Hepatic stellate cell (primary cell): ENCODE measurements at regions not wholly inside any gene's neighbourhood (a gene's known extent, or its start where the extent isn't known, plus 50 kb on each side); places are given as distances from the start of the nearest gene placed in this dataset.
"Not testable (repeated sequence)": the region's sequence is repeated elsewhere in the genome, so short reads cannot be mapped to it uniquely, and the experiment has no call there.

Experiments used
- DNase-seq: peaks from one replicate; pipeline ENCODE4 v3.0.0; 2011; ENCODE audit warnings: low spot score

- no peak for DNase-seq
Observed at GRCh38 chr10:123318516-123318915, 164.3 kb downstream of the BUB3 start.

GRCh38 chr10:123320091-123320490, 165.9 kb downstream of the BUB3 start:
- DNase-seq: no peak

- DNase-seq: no peak
Observed at GRCh38 chr10:123323884-123324283, 169.7 kb downstream of the BUB3 start.

- no peak for DNase-seq
Observed at GRCh38 chr10:123325663-123326190, 171.5 kb downstream of the BUB3 start.

- no peak for DNase-seq
Observed at GRCh38 chr10:123326674-123327073, 172.5 kb downstream of the BUB3 start.

- DNase-seq: no peak
Observed at GRCh38 chr10:123327450-123327849, 173.2 kb downstream of the BUB3 start.

- no peak for DNase-seq
Observed at GRCh38 chr10:123327896-123328295, 173.7 kb downstream of the BUB3 start.

- DNase-seq: no peak
Observed at GRCh38 chr10:123331438-123331837, 177.2 kb downstream of the BUB3 start.

- DNase-seq: no peak
Observed at GRCh38 chr10:123346581-123346980, 192.4 kb downstream of the BUB3 start.

- no peak for DNase-seq
Observed at GRCh38 chr10:123348691-123349572, 194.7 kb downstream of the BUB3 start.

- DNase-seq: no peak
Observed at GRCh38 chr10:123351715-123352114, 197.5 kb downstream of the BUB3 start.

GRCh38 chr10:123354521-123354920, 200.3 kb downstream of the BUB3 start:
- DNase-seq: no peak

- DNase-seq: no peak
Observed at GRCh38 chr10:123355748-123356481, 201.7 kb downstream of the BUB3 start.

- DNase-seq: no peak
Observed at GRCh38 chr10:123356799-123357198, 202.6 kb downstream of the BUB3 start.

- no peak for DNase-seq
Observed at GRCh38 chr10:123357421-123357930, 203.3 kb downstream of the BUB3 start.

GRCh38 chr10:123359539-123359938, 205.3 kb downstream of the BUB3 start:
- DNase-seq: no peak

- no peak for DNase-seq
Observed at GRCh38 chr10:123361832-123362231, 207.6 kb downstream of the BUB3 start.

GRCh38 chr10:123367195-123367594, 213.0 kb downstream of the BUB3 start:
- DNase-seq: no peak

GRCh38 chr10:123371626-123372025, 217.4 kb downstream of the BUB3 start:
- not testable (repeated sequence) for DNase-seq

- DNase-seq: no peak
Observed at GRCh38 chr10:123373591-123373990, 219.4 kb downstream of the BUB3 start.

GRCh38 chr10:123375097-123375496, 220.9 kb downstream of the BUB3 start:
- no peak for DNase-seq

- no peak for DNase-seq
Observed at GRCh38 chr10:123375738-123376137, 221.5 kb downstream of the BUB3 start.

GRCh38 chr10:123377883-123378282, 223.7 kb downstream of the BUB3 start:
- DNase-seq: no peak
